ENCODE measurements at regions not wholly inside any gene's neighbourhood (a gene's known extent, or its start where the extent isn't known, plus 50 kb on each side); places are given as distances from the start of the nearest gene placed in this dataset.

GRCh38 chr7:110058401-110058800, 1032.5 kb upstream of the LRRN3 start:
- H3K4ac ChIP-seq (ENCODE audit: low read depth, low read length): no peak overlapping the region
- H3K79me1 ChIP-seq (ENCODE audit: low read depth in 1 of 2, low read length in 2 of 2): no peaks in the 10 kb centered on the region
- no peak overlapping the region for H2AK9ac ChIP-seq (replicated peaks; ENCODE audit: low read depth, low read length, poor library complexity)
- intact Hi-C loops (cut with micrococcal nuclease): no loop called here
- no peak overlapping the region for H3K4me3 ChIP-seq (ENCODE audit: insufficient read depth, low read depth, low read length)
- H2BK15ac ChIP-seq (ENCODE audit: low read depth, low read length): no peak overlapping the region
- no peak overlapping the region for H3K27ac ChIP-seq (ENCODE audit: insufficient read depth, low read length)
- WGBS, 2 experiments (ENCODE audit: extremely low coverage in 2 of 2, insufficient read length in 1 of 2): no CpG with 5 or more reads among the region's 1 CpG
- no peak for TF ChIP-seq CHD1 (IDR thresholded peaks at IDR 0.05; ENCODE audit: low read depth, low read length)
- TF ChIP-seq BHLHE40 (IDR thresholded peaks at IDR 0.05; ENCODE audit: low read depth, low read length): no peak
- TF ChIP-seq, protein P1, sequence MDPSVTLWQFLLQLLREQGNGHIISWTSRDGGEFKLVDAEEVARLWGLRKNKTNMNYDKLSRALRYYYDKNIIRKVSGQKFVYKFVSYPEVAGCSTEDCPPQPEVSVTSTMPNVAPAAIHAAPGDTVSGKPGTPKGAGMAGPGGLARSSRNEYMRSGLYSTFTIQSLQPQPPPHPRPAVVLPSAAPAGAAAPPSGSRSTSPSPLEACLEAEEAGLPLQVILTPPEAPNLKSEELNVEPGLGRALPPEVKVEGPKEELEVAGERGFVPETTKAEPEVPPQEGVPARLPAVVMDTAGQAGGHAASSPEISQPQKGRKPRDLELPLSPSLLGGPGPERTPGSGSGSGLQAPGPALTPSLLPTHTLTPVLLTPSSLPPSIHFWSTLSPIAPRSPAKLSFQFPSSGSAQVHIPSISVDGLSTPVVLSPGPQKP (IDR thresholded peaks at IDR 0.05; ENCODE audit: borderline replicate concordance, low read depth, low read length): no peak
- no peak for TF ChIP-seq MXI1 (IDR thresholded peaks at IDR 0.05; ENCODE audit: borderline replicate concordance, low read depth, low read length)
- no peak for TF ChIP-seq CEBPB (IDR thresholded peaks at IDR 0.05; ENCODE audit: low read depth, low read length)
- TF ChIP-seq MAFK (IDR thresholded peaks at IDR 0.05; ENCODE audit: low read depth, low read length): no peak
- TF ChIP-seq RFX5 (IDR thresholded peaks at IDR 0.05; ENCODE audit: low read depth, low read length): no peak
- TF ChIP-seq POLR2A (IDR thresholded peaks at IDR 0.05; ENCODE audit: low read depth, low read length): no peak
- TF ChIP-seq RAD21 (IDR thresholded peaks at IDR 0.05; ENCODE audit: low read length): no peak
- TF ChIP-seq MAZ (IDR thresholded peaks at IDR 0.05; ENCODE audit: borderline replicate concordance, low read depth, low read length): no peak
- TF ChIP-seq RCOR1 (IDR thresholded peaks at IDR 0.05; ENCODE audit: insufficient replicate concordance, low read length): no peak
- no peak for TF ChIP-seq FOS (IDR thresholded peaks at IDR 0.05; ENCODE audit: low read depth, low read length)
- TF ChIP-seq CTCF (conservative IDR thresholded peaks at IDR 0.05; ENCODE audit: low read depth, low read length): no peak
- TF ChIP-seq SMC3 (IDR thresholded peaks at IDR 0.05; ENCODE audit: low read depth, low read length): no peak
- TF ChIP-seq, protein P2, sequence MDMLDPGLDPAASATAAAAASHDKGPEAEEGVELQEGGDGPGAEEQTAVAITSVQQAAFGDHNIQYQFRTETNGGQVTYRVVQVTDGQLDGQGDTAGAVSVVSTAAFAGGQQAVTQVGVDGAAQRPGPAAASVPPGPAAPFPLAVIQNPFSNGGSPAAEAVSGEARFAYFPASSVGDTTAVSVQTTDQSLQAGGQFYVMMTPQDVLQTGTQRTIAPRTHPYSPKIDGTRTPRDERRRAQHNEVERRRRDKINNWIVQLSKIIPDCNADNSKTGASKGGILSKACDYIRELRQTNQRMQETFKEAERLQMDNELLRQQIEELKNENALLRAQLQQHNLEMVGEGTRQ (IDR thresholded peaks at IDR 0.05; ENCODE audit: low read depth, low read length): no peak
- no peak for TF ChIP-seq NFE2L2 (IDR thresholded peaks at IDR 0.05; ENCODE audit: low read depth, low read length)
- no peak overlapping the region for H3K4me2 ChIP-seq (ENCODE audit: low read depth, low read length)
- no peak overlapping the region for H2BK20ac ChIP-seq (ENCODE audit: low read depth, low read length)
- no peaks in the 10 kb centered on the region for H3K27me3 ChIP-seq (ENCODE audit: control insufficient read depth, insufficient read depth, low read length)
- H4K91ac ChIP-seq (ENCODE audit: insufficient read depth, low read depth, low read length): no peak overlapping the region
- DNase-seq (no peak), ATAC-seq (ENCODE audit: low read depth) (no peak)
- no peak overlapping the region for H4K8ac ChIP-seq (ENCODE audit: low read depth in 2 of 2, low read length in 2 of 2)
- no peak overlapping the region for H3K18ac ChIP-seq (ENCODE audit: low read depth, low read length)
- no TSS peak for BruUV-seq (replicated peaks)
- no peaks in the 10 kb centered on the region for H3K9me1 ChIP-seq (ENCODE audit: insufficient read depth, low read length)
- in situ Hi-C loops (cut with MboI; ENCODE audit: low sequenced_read_pairs): no loop called here
- no peak overlapping the region for H3K56ac ChIP-seq (ENCODE audit: extremely low read depth, insufficient read depth, low read length)
- no peak overlapping the region for H2AFZ ChIP-seq (replicated peaks; ENCODE audit: low read length, poor library complexity)
- H3K14ac ChIP-seq (replicated peaks; ENCODE audit: low read depth, low read length): no peak overlapping the region
- dilution Hi-C loops (cut with HindIII; ENCODE audit: low sequenced_read_pairs, unreplicated experiment): no loop called here
- no peak overlapping the region for H4K5ac ChIP-seq (ENCODE audit: low read depth, low read length)
- no peaks in the 10 kb centered on the region for H3K36me3 ChIP-seq (ENCODE audit: control insufficient read depth, insufficient read depth, low read length)
- no peaks in the 10 kb centered on the region for H3K4me1 ChIP-seq (ENCODE audit: control insufficient read depth, insufficient read depth, low read length)
- CTCF ChIA-PET: no interaction called here
- H3K9ac ChIP-seq (ENCODE audit: low read depth, low read length): no peak overlapping the region
- H2BK5ac ChIP-seq (ENCODE audit: low read depth, low read length, poor library complexity, severe bottlenecking): no peak overlapping the region
- H3K23ac ChIP-seq (ENCODE audit: low read depth, low read length): no peak overlapping the region
- H3K9me3 ChIP-seq (ENCODE audit: control insufficient read depth, insufficient read depth, low read length): no peaks in the 10 kb centered on the region
- H2AK5ac ChIP-seq (ENCODE audit: low read depth, low read length): no peak overlapping the region
- H4K20me1 ChIP-seq (ENCODE audit: insufficient read depth, low read length): no peaks in the 10 kb centered on the region
- POLR2A ChIA-PET (ENCODE audit: unreplicated experiment): no interaction called here
- H2BK120ac ChIP-seq (ENCODE audit: low read depth, low read length): no peak overlapping the region
